ENCODE measurements at regions not wholly inside any gene's neighbourhood (a gene's known extent, or its start where the extent isn't known, plus 50 kb on each side); places are given as distances from the start of the nearest gene placed in this dataset.

DNA sequence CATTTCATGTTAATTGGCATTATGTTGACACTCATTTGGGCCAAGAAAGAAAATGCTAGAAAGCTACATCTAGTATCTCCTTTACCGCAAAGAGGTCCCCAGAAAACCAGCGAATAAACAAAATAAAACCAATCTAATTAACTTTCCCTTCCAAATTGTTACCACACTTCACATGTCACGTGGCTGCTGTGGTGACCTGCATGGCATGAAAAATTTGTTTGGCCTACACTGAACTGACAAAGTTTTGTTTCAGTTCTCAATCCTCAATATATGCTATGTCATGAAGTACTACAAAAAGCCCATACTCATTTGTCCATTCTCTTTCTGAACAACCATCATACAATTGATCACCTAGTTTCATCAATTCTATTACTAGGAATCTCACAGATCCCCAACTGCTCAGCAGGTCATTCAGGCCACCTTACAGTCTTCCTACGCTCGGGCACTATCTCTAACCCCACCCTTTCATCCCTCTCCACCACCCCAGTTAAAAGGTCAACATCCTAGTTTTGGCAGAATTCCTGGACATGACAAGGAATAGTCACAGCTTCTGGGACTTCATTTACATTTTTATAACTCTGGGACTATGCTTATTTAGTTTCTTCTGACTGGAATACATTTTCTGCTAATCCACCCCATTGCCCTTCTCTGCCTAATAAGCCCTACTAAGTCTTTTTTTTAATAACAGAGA lies 480.4 kb downstream of the IGSF11 start:
- H3K4me1 ChIP-seq (ENCODE audit: control insufficient read depth, insufficient read depth, low read length) = no peaks in the 10 kb centered on the region
- H3K9ac ChIP-seq (ENCODE audit: extremely low read depth, low read length, poor library complexity, severe bottlenecking) = no peak overlapping the region
- DNase-seq = no peak
- WGBS, 2 experiments (ENCODE audit: insufficient coverage in 1 of 2, insufficient read length in 1 of 2) = 92 to 97% methylated on average over 5 of the region's 5 CpGs
- peaks cover 11% of the 10 kb centered on the region for H3K36me3 ChIP-seq (ENCODE audit: control insufficient read depth, insufficient read depth, low read length)
- Mint-ChIP-seq H3K27me3 (ENCODE audit: insufficient read depth) (no peaks in the 10 kb centered on the region), H3K36me3 (ENCODE audit: low read depth) (no peaks in the 10 kb centered on the region), H3K27ac (no peak overlapping the region), H3K9me3 (no peaks in the 10 kb centered on the region), H3K4me3 (no peak overlapping the region), H3K4me1 (peaks cover 23% of the 10 kb centered on the region)
- H3K4me3 ChIP-seq (ENCODE audit: low read length) = no peak overlapping the region
- TF ChIP-seq, protein P1, sequence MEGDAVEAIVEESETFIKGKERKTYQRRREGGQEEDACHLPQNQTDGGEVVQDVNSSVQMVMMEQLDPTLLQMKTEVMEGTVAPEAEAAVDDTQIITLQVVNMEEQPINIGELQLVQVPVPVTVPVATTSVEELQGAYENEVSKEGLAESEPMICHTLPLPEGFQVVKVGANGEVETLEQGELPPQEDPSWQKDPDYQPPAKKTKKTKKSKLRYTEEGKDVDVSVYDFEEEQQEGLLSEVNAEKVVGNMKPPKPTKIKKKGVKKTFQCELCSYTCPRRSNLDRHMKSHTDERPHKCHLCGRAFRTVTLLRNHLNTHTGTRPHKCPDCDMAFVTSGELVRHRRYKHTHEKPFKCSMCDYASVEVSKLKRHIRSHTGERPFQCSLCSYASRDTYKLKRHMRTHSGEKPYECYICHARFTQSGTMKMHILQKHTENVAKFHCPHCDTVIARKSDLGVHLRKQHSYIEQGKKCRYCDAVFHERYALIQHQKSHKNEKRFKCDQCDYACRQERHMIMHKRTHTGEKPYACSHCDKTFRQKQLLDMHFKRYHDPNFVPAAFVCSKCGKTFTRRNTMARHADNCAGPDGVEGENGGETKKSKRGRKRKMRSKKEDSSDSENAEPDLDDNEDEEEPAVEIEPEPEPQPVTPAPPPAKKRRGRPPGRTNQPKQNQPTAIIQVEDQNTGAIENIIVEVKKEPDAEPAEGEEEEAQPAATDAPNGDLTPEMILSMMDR (conservative IDR thresholded peaks at IDR 0.05) = no peak
- no peaks in the 10 kb centered on the region for H3K27me3 ChIP-seq (ENCODE audit: control insufficient read depth, insufficient read depth, low read length, poor library complexity, severe bottlenecking)
- H3K9me3 ChIP-seq (ENCODE audit: control insufficient read depth, low read length) = no peaks in the 10 kb centered on the region
- no peak overlapping the region for H3K27ac ChIP-seq (ENCODE audit: low read depth, low read length)

DNA sequence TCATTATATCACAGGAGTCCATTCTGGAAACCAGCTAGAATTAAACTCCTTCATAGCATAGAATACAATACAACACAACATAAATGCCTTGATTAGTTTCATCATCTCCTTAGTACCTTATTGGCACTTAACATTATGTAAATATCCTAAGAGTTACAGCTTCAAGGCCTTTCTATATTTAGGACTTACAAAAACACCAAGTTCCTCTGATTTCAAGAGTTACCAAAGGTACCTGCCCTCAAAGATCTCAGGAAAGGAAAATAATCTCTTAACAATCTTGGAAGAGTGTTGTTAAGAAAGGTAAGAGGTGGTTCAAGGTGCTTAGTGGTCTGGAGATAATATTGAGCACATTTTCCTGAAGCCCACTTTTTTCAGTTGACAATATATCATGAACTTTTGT lies 477.7 kb downstream of the IGSF11 start:
- H3K27ac ChIP-seq (ENCODE audit: low read depth, low read length) = no peak overlapping the region
- no peak overlapping the region for H3K27ac Mint-ChIP-seq
- H3K27me3 Mint-ChIP-seq (ENCODE audit: insufficient read depth) = no peaks in the 10 kb centered on the region
- DNase-seq = no peak
- H3K4me1 ChIP-seq (ENCODE audit: control insufficient read depth, insufficient read depth, low read length) = no peaks in the 10 kb centered on the region
- no peak overlapping the region for H3K4me3 ChIP-seq (ENCODE audit: low read length)
- H3K9me3 Mint-ChIP-seq = no peaks in the 10 kb centered on the region
- H3K36me3 ChIP-seq (ENCODE audit: control insufficient read depth, insufficient read depth, low read length) = peaks cover 14% of the 10 kb centered on the region
- H3K4me3 Mint-ChIP-seq = no peak overlapping the region
- peaks cover 17% of the 10 kb centered on the region for H3K4me1 Mint-ChIP-seq
- TF ChIP-seq, protein P1 (conservative IDR thresholded peaks at IDR 0.05) = no peak
- H3K9ac ChIP-seq (ENCODE audit: extremely low read depth, low read length, poor library complexity, severe bottlenecking) = no peak overlapping the region
- no peaks in the 10 kb centered on the region for H3K27me3 ChIP-seq (ENCODE audit: control insufficient read depth, insufficient read depth, low read length, poor library complexity, severe bottlenecking)
- H3K36me3 Mint-ChIP-seq (ENCODE audit: low read depth) = no peaks in the 10 kb centered on the region
- H3K9me3 ChIP-seq (ENCODE audit: control insufficient read depth, low read length) = no peaks in the 10 kb centered on the region

DNA sequence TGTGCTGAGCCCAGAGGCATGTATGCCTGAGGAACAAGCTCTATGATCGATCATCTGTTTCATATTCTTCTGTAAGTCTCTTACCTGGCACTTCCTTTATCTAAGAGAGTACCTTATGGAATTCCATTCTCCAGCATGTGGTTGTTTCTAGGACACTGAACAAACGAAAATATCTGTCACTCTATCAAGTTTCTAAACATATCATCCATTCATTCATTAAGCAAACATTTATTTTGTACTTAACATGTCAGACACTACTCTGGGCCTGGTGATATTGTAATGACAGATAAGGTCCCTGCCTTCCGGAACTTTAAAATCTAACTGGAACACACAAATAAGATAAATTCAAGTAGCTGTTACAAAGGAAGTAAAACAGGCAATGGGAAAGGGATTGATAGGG lies 477.1 kb downstream of the IGSF11 start:
- peaks cover 17% of the 10 kb centered on the region for H3K4me1 Mint-ChIP-seq
- no peak overlapping the region for H3K9ac ChIP-seq (ENCODE audit: extremely low read depth, low read length, poor library complexity, severe bottlenecking)
- TF ChIP-seq, protein P1 (conservative IDR thresholded peaks at IDR 0.05) = no peak
- no peaks in the 10 kb centered on the region for H3K36me3 Mint-ChIP-seq (ENCODE audit: low read depth)
- H3K4me3 ChIP-seq (ENCODE audit: low read length) = no peak overlapping the region
- no peaks in the 10 kb centered on the region for H3K9me3 Mint-ChIP-seq
- H3K27me3 Mint-ChIP-seq (ENCODE audit: insufficient read depth) = no peaks in the 10 kb centered on the region
- H3K4me3 Mint-ChIP-seq = no peak overlapping the region
- no peaks in the 10 kb centered on the region for H3K27me3 ChIP-seq (ENCODE audit: control insufficient read depth, insufficient read depth, low read length, poor library complexity, severe bottlenecking)
- no peaks in the 10 kb centered on the region for H3K4me1 ChIP-seq (ENCODE audit: control insufficient read depth, insufficient read depth, low read length)
- H3K9me3 ChIP-seq (ENCODE audit: control insufficient read depth, low read length) = no peaks in the 10 kb centered on the region
- H3K27ac Mint-ChIP-seq = no peak overlapping the region
- H3K36me3 ChIP-seq (ENCODE audit: control insufficient read depth, insufficient read depth, low read length) = peaks cover 14% of the 10 kb centered on the region
- no peak for DNase-seq
- WGBS, 2 experiments (ENCODE audit: insufficient coverage in 1 of 2, insufficient read length in 1 of 2) = 33 to 78% methylated on average over 1 to 3 of the region's 3 CpGs
- no peak overlapping the region for H3K27ac ChIP-seq (ENCODE audit: low read depth, low read length)

Measured in endodermal cell (in vitro differentiated cells).